Mesenteric fat pad (tissue), 1 donor: ENCODE measurements at regions not wholly inside any gene's neighbourhood (a gene's known extent, or its start where the extent isn't known, plus 50 kb on each side); places are given as distances from the start of the nearest gene placed in this dataset.
A peak's percentile ranks its signal among the peaks of the same experiment; 100 is the strongest.

Source experiments
- DNase-seq: peaks from one replicate; pipeline ENCODE4 v3.0.0-alpha.2; 2020; ENCODE audit warnings: low spot score
- donor health status: DM: yes; HTN: yes; CAD: no.

GRCh38 chr2:38509947-38510326 is 92.8 kb downstream of the HNRNPLL start:
- DNase-seq: no peak

GRCh38 chr2:38509314-38509946 is 93.3 kb downstream of the HNRNPLL start:
- DNase-seq: no peak

GRCh38 chr2:38508311-38509039 is 94.3 kb downstream of the HNRNPLL start:
- DNase-seq: no peak

GRCh38 chr2:38507712-38508111 is 95.0 kb downstream of the HNRNPLL start:
- DNase-seq: no peak

GRCh38 chr2:38505779-38506178 is 96.9 kb downstream of the HNRNPLL start:
- no peak for DNase-seq

- DNase-seq: no peak
These were observed 98.6 kb downstream of the HNRNPLL start for GRCh38 chr2:38504169-38504568.

GRCh38 chr2:38502107-38502506 is 100.6 kb downstream of the HNRNPLL start:
- no peak for DNase-seq

- DNase-seq: no peak
These were observed 102.5 kb downstream of the HNRNPLL start for GRCh38 chr2:38500283-38500634.

- no peak for DNase-seq
These were observed 103.0 kb downstream of the HNRNPLL start for GRCh38 chr2:38499548-38500282.

GRCh38 chr2:38498045-38498481 is 104.7 kb downstream of the HNRNPLL start:
- no peak for DNase-seq

GRCh38 chr2:38497670-38498037 is 105.1 kb downstream of the HNRNPLL start:
- no peak for DNase-seq

- DNase-seq: no peak
These were observed 105.6 kb downstream of the HNRNPLL start for GRCh38 chr2:38496927-38497669.

GRCh38 chr2:38495880-38496279 is 106.8 kb downstream of the HNRNPLL start:
- DNase-seq: no peak

- no peak for DNase-seq
These were observed 108.3 kb downstream of the HNRNPLL start for GRCh38 chr2:38494394-38494793.

GRCh38 chr2:38492042-38492615 is 110.6 kb downstream of the HNRNPLL start:
- no peak for DNase-seq

- no peak for DNase-seq
These were observed 111.3 kb downstream of the HNRNPLL start for GRCh38 chr2:38491436-38491835.

- DNase-seq: no peak
These were observed 112.8 kb upstream of the ATL2 start for GRCh38 chr2:38489846-38490245.

GRCh38 chr2:38487852-38488251 is 110.8 kb upstream of the ATL2 start:
- DNase-seq: no peak

- DNase-seq: peak; percentile 77
These were observed 109.3 kb upstream of the ATL2 start for GRCh38 chr2:38486213-38487026.

- no peak for DNase-seq
These were observed 108.7 kb upstream of the ATL2 start for GRCh38 chr2:38485734-38486133.

GRCh38 chr2:38484957-38485356 is 107.9 kb upstream of the ATL2 start:
- DNase-seq: no peak
